NCI-H526 treated with DMSO at 0.1 percent for 48 hours (cell line): ENCODE measurements at regions not wholly inside any gene's neighbourhood (a gene's known extent, or its start where the extent isn't known, plus 50 kb on each side); places are given as distances from the start of the nearest gene placed in this dataset.

Experiments used
- DNase-seq: peaks from one replicate; lab custom pipeline; 2025; lab: John Stamatoyannopoulos, UW

- no peak for DNase-seq
Measured at GRCh38 chr21:39124681-39125251, 58.5 kb downstream of the PSMG1 start.

GRCh38 chr21:39123375-39123774 lies 59.9 kb downstream of the PSMG1 start:
- no peak for DNase-seq

- DNase-seq = no peak
Measured at GRCh38 chr21:39121600-39122355, 61.5 kb downstream of the PSMG1 start.

GRCh38 chr21:39120876-39121599 lies 62.2 kb downstream of the PSMG1 start:
- no peak for DNase-seq

GRCh38 chr21:39119891-39120290 lies 63.4 kb downstream of the PSMG1 start:
- DNase-seq = no peak

- no peak for DNase-seq
Measured at GRCh38 chr21:39118604-39119215, 64.5 kb downstream of the PSMG1 start.

- no peak for DNase-seq
Measured at GRCh38 chr21:39118061-39118460, 65.2 kb downstream of the PSMG1 start.

- DNase-seq = no peak
Measured at GRCh38 chr21:39117440-39117970, 65.7 kb downstream of the PSMG1 start.

- no peak for DNase-seq
Measured at GRCh38 chr21:39116761-39117439, 66.4 kb downstream of the PSMG1 start.

- DNase-seq = no peak
Measured at GRCh38 chr21:39115576-39116235, 67.5 kb downstream of the PSMG1 start.

- no peak for DNase-seq
Measured at GRCh38 chr21:39114871-39115575, 68.2 kb downstream of the PSMG1 start.

- DNase-seq = no peak
Measured at GRCh38 chr21:39111931-39112550, 71.2 kb downstream of the PSMG1 start.

- no peak for DNase-seq
Measured at GRCh38 chr21:39110431-39110830, 72.8 kb downstream of the PSMG1 start.

- DNase-seq = no peak
Measured at GRCh38 chr21:39109596-39110210, 73.5 kb downstream of the PSMG1 start.

GRCh38 chr21:39109163-39109530 lies 74.1 kb downstream of the PSMG1 start:
- no peak for DNase-seq

GRCh38 chr21:39108291-39109162 lies 74.7 kb downstream of the PSMG1 start:
- DNase-seq = no peak

GRCh38 chr21:39107739-39108138 lies 75.5 kb downstream of the PSMG1 start:
- no peak for DNase-seq

- DNase-seq = no peak
Measured at GRCh38 chr21:39106881-39107462, 76.3 kb downstream of the PSMG1 start.
